Endothelial cell (in vitro differentiated cells): ENCODE measurements at regions not wholly inside any gene's neighbourhood (a gene's known extent, or its start where the extent isn't known, plus 50 kb on each side); places are given as distances from the start of the nearest gene placed in this dataset.

Source experiments
- DNase-seq: peaks from one replicate; pipeline ENCODE4 v3.0.0; 2021; ENCODE audit warnings: low spot score
- H3K27ac Mint-ChIP-seq: one replicate; pipeline ENCODE4 v1.8.0; 2021; ENCODE audit warnings: mixed read lengths, inconsistent platforms; ENCODE audit not compliant: unreplicated experiment
- H3K27me3 Mint-ChIP-seq: one replicate; pipeline ENCODE4 v1.8.0; 2021; ENCODE audit warnings: mild to moderate bottlenecking, moderate library complexity, mixed read lengths, inconsistent platforms; ENCODE audit not compliant: unreplicated experiment
- H3K36me3 Mint-ChIP-seq: one replicate; pipeline ENCODE4 v1.8.0; 2021; ENCODE audit warnings: mild to moderate bottlenecking, low read depth, mixed read lengths, inconsistent platforms; ENCODE audit not compliant: unreplicated experiment
- H3K4me1 Mint-ChIP-seq: one replicate; pipeline ENCODE4 v1.8.0; 2021; ENCODE audit warnings: mild to moderate bottlenecking, mixed read lengths, inconsistent platforms; ENCODE audit not compliant: unreplicated experiment
- H3K4me3 Mint-ChIP-seq: one replicate; pipeline ENCODE4 v1.8.0; 2021; ENCODE audit warnings: mild to moderate bottlenecking, mixed read lengths, inconsistent platforms; ENCODE audit not compliant: unreplicated experiment
- H3K9me3 Mint-ChIP-seq: one replicate; pipeline ENCODE4 v1.8.0; 2021; ENCODE audit warnings: mixed read lengths, inconsistent platforms; ENCODE audit not compliant: unreplicated experiment
- CTCF ChIP-seq: fragments of 200-600 bp; sonication (generic); IDR thresholded peaks from one replicate; pipeline ENCODE4 v1.5.0; 2021; ENCODE audit warnings: antibody characterized with exemption; ENCODE audit not compliant: unreplicated experiment

GRCh38 chr2:128996078-128996477 lies 677.4 kb upstream of the HS6ST1 start:
- DNase-seq: no peak
- Mint-ChIP-seq H3K27ac (no peak overlapping the region), H3K36me3 (no peaks in the 10 kb centered on the region), H3K4me3 (no peak overlapping the region), H3K27me3 (no peaks in the 10 kb centered on the region), H3K9me3 (no peaks in the 10 kb centered on the region), H3K4me1 (no peaks in the 10 kb centered on the region)
- no peak for TF ChIP-seq CTCF

- no peak for DNase-seq
- Mint-ChIP-seq H3K27ac (no peak overlapping the region), H3K4me1 (no peaks in the 10 kb centered on the region), H3K4me3 (no peak overlapping the region), H3K9me3 (no peaks in the 10 kb centered on the region), H3K36me3 (no peaks in the 10 kb centered on the region), H3K27me3 (no peaks in the 10 kb centered on the region)
- TF ChIP-seq CTCF: no peak
Measured at GRCh38 chr2:128997166-128997866, 678.6 kb upstream of the HS6ST1 start.

- H3K27me3 Mint-ChIP-seq: no peaks in the 10 kb centered on the region
- no peaks in the 10 kb centered on the region for H3K4me1 Mint-ChIP-seq
- no peak overlapping the region for H3K27ac Mint-ChIP-seq
- H3K9me3 Mint-ChIP-seq: no peaks in the 10 kb centered on the region
- no peaks in the 10 kb centered on the region for H3K36me3 Mint-ChIP-seq
- no peak overlapping the region for H3K4me3 Mint-ChIP-seq
- TF ChIP-seq CTCF: no peak
- no peak for DNase-seq
Measured at GRCh38 chr2:129001926-129002325, 683.3 kb upstream of the HS6ST1 start.

- H3K27me3 Mint-ChIP-seq: no peaks in the 10 kb centered on the region
- no peaks in the 10 kb centered on the region for H3K4me1 Mint-ChIP-seq
- no peaks in the 10 kb centered on the region for H3K9me3 Mint-ChIP-seq
- no peak overlapping the region for H3K4me3 Mint-ChIP-seq
- H3K36me3 Mint-ChIP-seq: no peaks in the 10 kb centered on the region
- no peak for DNase-seq
- H3K27ac Mint-ChIP-seq: no peak overlapping the region
- no peak for TF ChIP-seq CTCF
Measured at GRCh38 chr2:129002751-129003150, 684.1 kb upstream of the HS6ST1 start.

GRCh38 chr2:129004485-129004884 lies 685.8 kb upstream of the HS6ST1 start:
- Mint-ChIP-seq H3K4me1 (no peaks in the 10 kb centered on the region), H3K36me3 (no peaks in the 10 kb centered on the region), H3K27me3 (peaks cover 3% of the 10 kb centered on the region), H3K27ac (no peak overlapping the region), H3K9me3 (no peaks in the 10 kb centered on the region), H3K4me3 (no peak overlapping the region)
- TF ChIP-seq CTCF: no peak
- DNase-seq: no peak
